Ovary (tissue), 7 donors: ENCODE measurements at regions not wholly inside any gene's neighbourhood (a gene's known extent, or its start where the extent isn't known, plus 50 kb on each side); places are given as distances from the start of the nearest gene placed in this dataset.

ENCODE experiments used
- DNase-seq, 5 donors: peaks; one replicate each; pipeline ENCODE4 v3.0.0-alpha.2; 2019 to 2020
- H3K27ac ChIP-seq, 2 donors: fragments of 200-600 bp; one replicate each; pipeline versions ENCODE4 v1.5.1 to v1.8.0; 2019 to 2022
- H3K27me3 ChIP-seq: fragments of 200-600 bp; one replicate; pipeline ENCODE4 v1.8.0; 2022
- H3K36me3 ChIP-seq: fragments of 200-600 bp; sonication (generic); one replicate; pipeline ENCODE4 v1.5.1; 2019
- H3K4me1 ChIP-seq: one replicate; pipeline ENCODE4 v1.8.1; 2013; ENCODE audit warnings: mild to moderate bottlenecking, moderate library complexity; ENCODE audit not compliant: insufficient read depth
- H3K4me3 ChIP-seq: fragments of 200-600 bp; sonication (generic); one replicate; pipeline ENCODE4 v1.5.1; 2017
- H3K9me3 ChIP-seq, 2 donors: fragments of 200-600 bp in 1 of 2; sonication (generic) in 1 of 2; one replicate each; pipeline versions ENCODE4 v1.5.1 to v1.8.1; 2013 to 2019; ENCODE audit warnings: mild to moderate bottlenecking in 1 of 2, moderate library complexity in 1 of 2
- EP300 ChIP-seq: sonication (generic); formaldehyde crosslinking; IDR thresholded peaks from one replicate; pipeline ENCODE4 v1.6.1; 2017; ENCODE audit warnings: antibody characterized with exemption
- POLR2A ChIP-seq: fragments of 450-650 bp; IDR thresholded peaks from one replicate; pipeline ENCODE4 v1.6.1; 2017; ENCODE audit warnings: antibody characterized with exemption, mild to moderate bottlenecking, moderate library complexity
- WGBS, 3 donors: extraction: QIAGEN DNeasy Blood & Tissue Kit in 1 of 3; methylation state at CpG; one replicate each; pipeline versions ENCODE4 v1.1.5 to v1.1.7; 2013 to 2017; 5-methylcytosine and 5-hydroxymethylcytosine counted together
- intact Hi-C, 4 donors: fragments of 100-400 bp; cut with DNase I; formaldehyde crosslinking; loops; one replicate each; pipeline versions ENCODE4 v1.11.0 to v1.15.1; 2022 to 2023
- TF ChIP-seq, protein P1 (sequence below), 3 donors: fragments of 450-650 bp in 2 of 3; fragments of 200-600 bp in 1 of 3; IDR thresholded peaks; one replicate each; pipeline versions ENCODE4 v1.5.1 to v1.8.0; 2016 to 2022; ENCODE audit warnings: antibody characterized with exemption in 3 of 3, mild to moderate bottlenecking in 1 of 3
- donor health status: DM: no; HTN: no; CAD: no; lungs with moderate emphysema.
- donor health status: DM: no; HTN: no; CAD: no.
- donor health status: Bipolar disorder and iron deficiency.
- donor health status: DM: no; HTN: no; CAD: no.
- donor health status: DM: yes; HTN: yes; CAD: no.

DNA sequence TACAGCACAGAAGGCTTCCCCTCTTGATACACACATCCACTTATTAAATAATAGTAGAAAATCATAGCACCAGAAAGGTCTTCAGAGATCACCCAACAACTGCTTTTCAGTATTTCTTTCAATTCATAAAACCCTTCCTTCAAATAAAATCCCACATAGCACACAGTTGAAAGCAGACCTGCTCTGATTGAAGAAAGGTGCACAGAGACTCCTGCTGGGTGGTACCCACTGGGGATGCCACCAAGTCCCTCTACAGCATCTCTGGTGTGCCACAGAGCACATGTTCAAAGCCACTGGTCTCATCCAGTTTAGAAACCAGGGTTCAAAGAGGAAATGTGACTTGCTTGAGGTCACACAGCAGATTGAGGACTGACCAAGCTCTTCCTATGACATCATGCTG, 427.5 kb downstream of the BCL11B start:
- Histone ChIP-seq H3K27ac (no peak overlapping the region), H3K27me3 (no peaks in the 10 kb centered on the region), H3K4me1 (no peaks in the 10 kb centered on the region), H3K9me3 (no peaks in the 10 kb centered on the region), H3K36me3 (no peaks in the 10 kb centered on the region), H3K4me3 (no peak overlapping the region)
- no peak for TF ChIP-seq EP300
- TF ChIP-seq, protein P1, sequence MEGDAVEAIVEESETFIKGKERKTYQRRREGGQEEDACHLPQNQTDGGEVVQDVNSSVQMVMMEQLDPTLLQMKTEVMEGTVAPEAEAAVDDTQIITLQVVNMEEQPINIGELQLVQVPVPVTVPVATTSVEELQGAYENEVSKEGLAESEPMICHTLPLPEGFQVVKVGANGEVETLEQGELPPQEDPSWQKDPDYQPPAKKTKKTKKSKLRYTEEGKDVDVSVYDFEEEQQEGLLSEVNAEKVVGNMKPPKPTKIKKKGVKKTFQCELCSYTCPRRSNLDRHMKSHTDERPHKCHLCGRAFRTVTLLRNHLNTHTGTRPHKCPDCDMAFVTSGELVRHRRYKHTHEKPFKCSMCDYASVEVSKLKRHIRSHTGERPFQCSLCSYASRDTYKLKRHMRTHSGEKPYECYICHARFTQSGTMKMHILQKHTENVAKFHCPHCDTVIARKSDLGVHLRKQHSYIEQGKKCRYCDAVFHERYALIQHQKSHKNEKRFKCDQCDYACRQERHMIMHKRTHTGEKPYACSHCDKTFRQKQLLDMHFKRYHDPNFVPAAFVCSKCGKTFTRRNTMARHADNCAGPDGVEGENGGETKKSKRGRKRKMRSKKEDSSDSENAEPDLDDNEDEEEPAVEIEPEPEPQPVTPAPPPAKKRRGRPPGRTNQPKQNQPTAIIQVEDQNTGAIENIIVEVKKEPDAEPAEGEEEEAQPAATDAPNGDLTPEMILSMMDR (IDR thresholded peaks at IDR 0.05): no peak
- no peak for TF ChIP-seq POLR2A
- DNase-seq: no peak
- intact Hi-C loops: no loop called here

DNA sequence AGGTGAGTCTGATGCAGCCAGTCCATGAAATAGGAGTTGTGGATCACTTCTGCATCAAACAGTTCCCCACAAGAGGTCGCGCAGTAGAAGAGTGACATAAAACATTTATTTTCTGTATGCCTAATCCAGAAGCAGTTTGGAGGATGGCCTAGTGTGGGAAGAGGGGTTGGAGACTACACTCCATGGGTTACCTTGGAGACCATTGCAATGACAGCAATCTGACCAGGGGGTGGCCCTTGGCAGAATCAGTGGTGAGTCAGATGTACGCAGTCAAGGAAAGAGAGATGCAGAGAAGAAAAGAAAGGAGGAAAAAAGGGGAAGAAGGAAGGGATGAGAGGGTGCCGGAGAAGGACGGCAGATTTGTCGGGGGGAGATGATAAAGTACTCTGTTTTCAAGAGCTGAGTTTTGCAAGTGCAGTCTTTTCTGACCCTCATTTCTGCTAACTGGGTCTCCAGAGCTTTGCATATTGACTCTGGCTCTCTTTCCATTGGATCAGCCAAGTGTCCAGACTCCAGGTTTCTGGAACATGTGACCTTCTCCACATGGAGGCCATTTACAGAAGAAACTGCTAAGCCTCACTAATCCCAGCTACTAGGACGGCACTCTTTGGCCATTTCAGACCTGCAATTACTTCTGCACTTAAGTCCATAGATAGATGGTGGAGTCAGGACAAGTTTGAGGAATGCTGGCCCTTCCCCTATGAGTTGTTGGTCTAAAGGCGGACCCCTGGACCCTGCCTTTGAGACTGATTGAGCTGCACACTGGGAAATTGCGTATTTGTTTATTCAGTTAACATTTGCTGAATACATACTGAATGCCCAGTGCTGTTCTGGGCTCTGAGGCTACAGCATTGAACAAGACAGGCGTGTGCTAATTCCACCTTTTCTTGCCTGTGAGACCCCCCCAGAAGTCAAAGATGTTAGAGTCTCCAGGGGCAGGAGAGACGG, 424.2 kb downstream of the BCL11B start:
- H3K27ac ChIP-seq: no peak overlapping the region
- 91 to 92% (median 91%) methylated on average over 11 of the region's 11 CpGs for whole genome bisulfite sequencing, 3 donors
- no peaks in the 10 kb centered on the region for H3K36me3 ChIP-seq
- TF ChIP-seq POLR2A (no peak), EP300 (no peak)
- TF ChIP-seq, protein P1 (IDR thresholded peaks at IDR 0.05): no peak
- no peak overlapping the region for H3K4me3 ChIP-seq
- intact Hi-C loops: no loop called here
- no peaks in the 10 kb centered on the region for H3K4me1 ChIP-seq
- H3K27me3 ChIP-seq: no peaks in the 10 kb centered on the region
- no peaks in the 10 kb centered on the region for H3K9me3 ChIP-seq
- no peak for DNase-seq

DNA sequence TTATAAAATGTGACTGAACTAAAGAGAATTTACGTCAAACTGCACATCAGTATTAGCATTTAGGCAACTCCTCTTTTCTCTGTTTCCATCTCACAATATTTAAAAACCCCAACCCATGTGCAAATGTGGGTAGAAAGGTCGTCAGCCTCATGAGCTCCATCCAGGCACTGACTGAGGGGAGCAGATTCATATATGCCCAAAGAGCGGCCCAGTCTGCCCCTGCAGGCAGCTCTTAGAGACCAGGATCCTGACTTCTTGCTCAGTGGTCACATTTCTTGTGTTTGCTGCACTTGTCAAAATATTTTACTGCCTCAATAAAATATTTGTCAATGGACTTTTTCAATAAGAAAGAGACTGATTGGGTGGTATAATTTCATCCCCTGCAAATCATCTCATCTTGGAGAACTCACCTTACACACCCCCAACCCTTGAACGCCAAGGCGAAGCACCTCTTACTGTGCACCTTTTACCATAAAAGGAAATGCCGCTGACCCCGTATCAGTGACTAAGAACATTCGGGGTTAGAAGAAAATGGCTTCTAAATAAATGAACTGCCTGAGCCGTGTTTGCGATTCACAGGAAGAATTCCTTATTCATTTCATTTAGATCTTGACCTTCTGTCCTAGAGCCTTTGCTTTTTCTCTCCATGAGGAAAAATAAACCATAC, 418.8 kb downstream of the BCL11B start:
- Histone ChIP-seq H3K4me1 (no peaks in the 10 kb centered on the region), H3K27ac (no peak overlapping the region), H3K9me3 (no peaks in the 10 kb centered on the region), H3K36me3 (no peaks in the 10 kb centered on the region), H3K27me3 (no peaks in the 10 kb centered on the region), H3K4me3 (no peak overlapping the region)
- intact Hi-C loops: no loop called here
- 80 to 83% (median 82%) methylated on average over 10 of the region's 10 CpGs for WGBS, 3 donors
- TF ChIP-seq, protein P1 (IDR thresholded peaks at IDR 0.05): no peak
- DNase-seq: no peak

DNA sequence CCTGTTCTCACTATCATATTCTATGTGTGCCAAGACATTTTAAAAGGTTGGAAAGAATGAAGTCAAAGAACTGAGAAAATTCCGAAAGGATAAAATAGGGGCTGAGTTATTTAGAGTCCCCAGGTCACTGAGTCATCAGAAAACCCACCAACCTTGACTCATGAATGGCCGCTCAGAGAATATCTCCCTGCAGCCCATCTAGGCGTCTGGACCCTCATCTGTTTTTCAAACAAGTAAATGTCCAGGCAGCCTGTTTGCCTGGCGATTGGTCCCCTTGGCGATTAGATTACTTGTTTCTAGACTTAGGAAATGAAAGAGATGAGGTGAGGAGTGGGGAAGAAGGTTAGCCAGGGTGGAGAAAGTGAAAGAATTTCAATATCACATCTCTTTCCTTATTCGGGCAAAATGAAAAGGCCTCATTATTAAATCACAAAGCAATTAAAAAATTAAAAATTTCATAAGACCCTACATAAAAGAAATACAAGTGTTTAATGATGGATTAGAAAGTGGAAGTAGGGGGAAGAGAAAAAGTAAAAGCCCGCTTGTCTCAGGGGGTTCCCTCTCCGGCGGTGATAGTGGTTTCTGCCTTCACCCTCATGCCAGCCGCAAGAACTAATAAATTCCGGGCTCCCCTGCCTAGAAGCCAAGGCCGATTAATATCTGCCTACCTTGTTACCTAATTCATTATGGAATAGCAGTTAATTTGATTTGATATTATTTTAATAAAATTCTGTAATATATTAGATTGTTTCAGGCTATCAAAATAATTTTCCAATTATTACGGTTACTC, 415.9 kb downstream of the BCL11B start:
- H3K27me3 ChIP-seq: no peaks in the 10 kb centered on the region
- 87 to 89% (median 88%) methylated on average over 13 of the region's 13 CpGs for WGBS, 3 donors

More for the DNA sequence above, 415.9 kb downstream of the BCL11B start:
- H3K27ac ChIP-seq: no peak overlapping the region
- H3K4me1 ChIP-seq: no peaks in the 10 kb centered on the region
- TF ChIP-seq POLR2A: no peak
- TF ChIP-seq EP300: no peak
- TF ChIP-seq, protein P1 (IDR thresholded peaks at IDR 0.05): no peak
- no peak overlapping the region for H3K4me3 ChIP-seq
- DNase-seq: no peak
- intact Hi-C loops: no loop called here
- no peaks in the 10 kb centered on the region for H3K36me3 ChIP-seq
- H3K9me3 ChIP-seq: no peaks in the 10 kb centered on the region
